NCI-H1092 treated with DMSO at 0.1 percent for 48 hours (cell line): ENCODE measurements at regions not wholly inside any gene's neighbourhood (a gene's known extent, or its start where the extent isn't known, plus 50 kb on each side); places are given as distances from the start of the nearest gene placed in this dataset.

ENCODE experiments used
- DNase-seq: peaks from one replicate; lab custom pipeline; 2025; lab: John Stamatoyannopoulos, UW

DNA sequence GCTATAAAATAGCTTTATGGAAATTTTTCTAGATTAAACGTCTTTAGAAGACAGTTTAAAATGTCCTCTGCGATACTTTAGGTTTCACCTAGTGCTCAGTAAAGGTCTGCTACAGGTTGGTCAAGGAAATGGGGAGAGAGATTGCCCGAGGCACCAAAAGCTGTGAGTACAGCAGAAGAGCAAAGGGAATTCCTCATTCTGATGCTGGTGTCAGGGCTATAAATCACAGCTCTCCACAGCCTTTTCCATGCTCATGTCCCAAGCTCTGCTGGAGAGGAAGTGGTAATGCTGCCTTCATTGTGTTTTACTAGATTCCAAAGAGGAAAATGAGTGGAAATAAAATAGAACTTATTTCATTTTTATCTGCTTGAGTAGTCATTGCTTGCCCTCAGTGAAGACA lies 2060.4 kb downstream of the ARAP2 start:
- DNase-seq = no peak

DNA sequence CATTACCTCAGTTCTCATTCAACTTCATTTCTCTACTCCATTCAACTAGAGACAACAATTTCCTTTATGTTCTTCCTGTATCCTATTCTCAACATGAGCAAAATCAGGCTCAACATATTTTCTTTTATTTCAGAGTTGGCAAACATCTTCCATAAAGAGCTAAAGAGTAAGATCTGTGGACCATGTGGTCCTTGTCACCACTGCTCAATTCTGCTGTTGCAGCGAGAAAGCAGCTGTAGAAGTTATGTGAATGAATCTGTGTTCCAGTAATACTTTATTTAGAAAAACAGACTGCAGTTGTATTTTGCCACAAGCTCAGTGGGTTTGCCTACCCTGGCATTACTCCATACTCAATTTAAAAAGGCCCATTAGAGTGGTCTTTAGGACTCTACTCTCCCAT lies 2057.3 kb downstream of the ARAP2 start:
- DNase-seq = no peak

DNA sequence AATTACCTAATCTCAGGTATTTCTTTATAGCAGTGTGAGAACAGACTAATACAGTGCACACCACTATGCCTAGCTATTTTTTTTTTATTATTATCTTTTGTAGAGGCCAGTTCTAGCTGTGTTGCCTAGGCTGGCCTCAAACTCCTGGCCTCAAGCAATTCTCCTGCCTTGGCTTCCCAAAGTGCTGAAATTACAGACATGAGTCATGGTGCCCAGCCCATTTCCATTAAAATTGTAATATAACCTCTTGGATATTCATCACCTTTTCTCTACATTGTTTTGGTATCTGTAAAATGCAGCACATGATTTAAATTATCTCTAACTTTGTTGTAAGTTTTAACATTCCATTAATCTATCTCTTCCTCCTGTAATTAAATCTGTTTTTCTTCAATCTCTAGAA lies 2052.9 kb downstream of the ARAP2 start:
- DNase-seq = no peak

DNA sequence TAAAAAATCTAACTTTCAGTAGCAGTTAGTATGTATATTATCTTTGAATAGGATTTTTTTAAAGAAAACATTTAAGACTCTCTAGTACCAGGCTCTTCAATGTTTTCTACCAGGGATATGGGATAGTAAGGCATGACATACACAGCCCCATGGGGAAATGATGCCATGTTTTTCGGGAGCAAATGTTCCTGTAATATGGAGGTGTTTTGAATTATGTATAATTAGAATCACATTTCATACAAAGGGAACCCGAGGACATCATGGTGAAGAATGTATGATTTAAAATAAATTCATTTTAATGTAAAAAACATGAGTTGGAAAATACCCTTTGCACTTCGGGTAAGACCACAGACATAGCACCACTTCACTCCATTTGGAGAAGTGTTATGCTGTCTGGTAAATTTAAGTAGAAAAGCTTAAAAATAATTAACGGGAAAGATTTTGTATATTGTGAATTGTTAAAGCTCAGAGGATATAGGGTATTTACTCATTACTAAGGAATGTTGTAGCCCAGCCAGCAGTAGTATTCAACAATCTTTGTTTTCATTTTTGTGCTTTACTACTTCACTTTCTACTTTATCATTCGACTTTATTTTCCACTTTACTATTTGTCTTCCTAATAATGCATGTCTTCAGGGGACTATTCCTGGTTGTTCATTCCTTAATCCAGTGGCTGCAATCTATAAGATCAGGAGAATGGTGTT lies 2050.7 kb downstream of the ARAP2 start:
- DNase-seq = no peak

DNA sequence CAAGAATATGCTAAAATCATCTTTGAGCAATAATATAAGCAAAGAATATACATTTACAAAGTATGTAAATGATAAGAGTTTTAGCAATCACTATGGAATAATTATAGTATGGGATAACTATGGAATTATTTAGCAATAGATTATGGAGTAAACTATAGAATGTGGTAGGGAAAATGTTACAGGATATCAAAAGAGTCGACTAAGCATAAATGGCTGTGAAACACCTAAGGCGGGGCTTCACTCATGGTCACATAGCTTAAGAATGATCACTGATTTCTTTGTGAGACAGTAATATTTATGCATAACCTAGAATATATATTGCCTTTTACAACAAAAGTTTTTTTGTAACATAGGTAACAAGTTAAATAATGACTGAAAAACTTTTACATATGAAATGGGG lies 2049.7 kb downstream of the ARAP2 start:
- DNase-seq = no peak

DNA sequence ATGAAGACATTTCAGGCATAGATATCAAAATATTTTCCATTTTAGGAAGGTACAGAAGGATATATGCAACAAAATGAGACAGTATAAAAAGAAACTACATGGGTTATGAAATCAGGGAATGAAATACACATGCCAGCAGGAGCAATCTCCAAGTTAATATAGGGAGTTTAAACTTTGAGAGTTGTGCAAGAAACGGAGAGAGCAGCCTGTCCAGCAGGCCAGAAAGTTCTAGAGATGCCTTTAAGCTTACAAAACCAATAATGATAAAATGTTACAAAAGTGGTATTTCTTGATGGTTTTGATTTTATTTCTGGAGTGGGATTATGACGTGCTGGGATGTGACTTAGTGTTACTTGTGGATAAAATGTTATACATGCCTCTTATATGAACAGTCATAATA lies 2047.9 kb downstream of the ARAP2 start:
- no peak for DNase-seq

DNA sequence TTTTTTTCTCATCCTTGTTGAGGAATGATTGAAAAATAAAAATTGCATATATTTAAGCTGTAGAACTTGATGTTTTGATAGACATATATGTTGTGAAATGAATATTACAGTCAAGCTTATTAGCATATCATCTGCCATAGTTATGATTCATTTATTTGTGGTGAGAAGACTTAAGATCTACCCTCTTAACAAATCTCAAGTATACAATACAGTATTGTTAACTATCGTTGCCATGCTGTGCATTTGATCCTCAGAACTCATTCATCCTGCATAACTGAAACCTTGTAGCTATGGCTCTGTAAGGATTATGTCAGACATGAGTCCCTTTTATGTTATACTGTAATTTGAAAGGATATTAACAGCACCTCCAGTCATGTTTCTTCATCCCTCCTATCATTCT lies 2045.3 kb downstream of the ARAP2 start:
- no peak for DNase-seq

DNA sequence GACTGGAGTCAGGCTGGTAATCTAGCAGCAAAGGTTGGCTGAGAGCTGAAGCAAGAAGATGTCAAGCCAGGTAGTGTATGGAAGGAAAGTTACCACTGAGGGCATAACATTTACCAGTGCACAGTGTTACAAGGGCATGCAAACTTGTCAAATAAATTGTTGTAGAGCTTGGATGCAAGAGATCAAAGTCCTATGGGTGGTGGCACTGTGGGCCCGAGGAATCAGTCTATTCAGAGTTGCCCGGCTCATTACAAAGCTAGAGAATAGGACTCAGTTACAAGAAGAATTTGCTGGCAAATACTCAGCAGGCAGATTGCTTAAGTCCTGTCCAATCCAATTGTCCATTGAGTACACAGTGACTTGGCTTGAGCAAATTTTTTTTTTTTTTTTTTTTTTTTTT lies 2043.8 kb downstream of the ARAP2 start:
- no peak for DNase-seq

DNA sequence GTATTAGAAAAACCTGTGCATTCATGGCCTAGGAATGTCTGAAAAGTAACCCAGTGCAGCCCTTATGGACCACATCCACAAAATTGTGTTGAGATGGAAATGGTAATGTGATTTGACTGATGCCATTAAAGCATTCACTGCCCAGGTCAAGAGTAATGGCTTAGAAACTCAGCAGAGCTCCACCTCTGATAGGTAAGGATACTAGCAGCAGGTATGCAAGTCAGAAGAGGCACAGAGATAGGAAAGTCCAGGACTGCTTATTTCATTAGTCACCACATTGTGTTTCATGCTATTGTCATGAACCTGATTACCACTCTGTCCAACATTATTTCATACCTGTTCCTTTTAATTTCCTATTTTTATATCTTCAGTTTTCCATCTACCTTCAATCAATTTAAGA lies 2042.2 kb downstream of the ARAP2 start:
- DNase-seq = no peak

DNA sequence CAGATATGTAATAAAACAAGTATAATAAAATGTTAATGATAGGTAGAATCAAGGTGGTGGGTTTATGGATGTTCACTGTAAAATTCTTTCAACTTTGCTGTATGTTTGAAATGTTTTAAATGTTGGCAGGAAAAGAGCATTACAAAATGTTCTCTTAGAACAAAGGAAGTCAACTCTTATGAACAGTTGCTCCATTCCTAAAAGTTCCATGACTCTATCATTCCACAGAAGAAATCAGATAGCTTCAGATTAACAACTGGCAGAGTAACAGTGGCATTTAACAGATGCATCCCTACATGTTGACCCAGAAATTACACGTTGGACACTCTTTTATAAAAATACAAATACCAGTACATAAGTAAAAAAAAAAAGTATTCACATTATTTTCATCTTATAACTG lies 2023.7 kb downstream of the ARAP2 start:
- DNase-seq = no peak

DNA sequence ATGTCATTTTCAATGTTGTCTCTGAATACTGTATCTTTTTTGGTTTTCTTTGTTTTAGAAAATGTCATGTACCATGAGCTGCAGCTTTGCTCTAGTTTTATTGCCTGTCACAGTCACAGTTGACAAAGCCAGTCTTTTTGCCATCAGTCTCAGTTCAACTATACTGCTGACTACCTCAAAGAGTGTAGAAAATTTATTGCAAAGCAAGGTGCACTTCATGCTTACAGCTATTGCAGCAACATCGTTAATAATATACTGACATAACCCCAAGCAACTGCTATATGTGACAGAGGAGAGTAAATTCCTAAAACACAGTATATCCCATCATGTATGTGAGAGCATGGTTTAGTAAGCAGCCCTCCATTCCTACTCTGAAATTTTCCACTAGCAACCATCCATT lies 2022.3 kb downstream of the ARAP2 start:
- no peak for DNase-seq

DNA sequence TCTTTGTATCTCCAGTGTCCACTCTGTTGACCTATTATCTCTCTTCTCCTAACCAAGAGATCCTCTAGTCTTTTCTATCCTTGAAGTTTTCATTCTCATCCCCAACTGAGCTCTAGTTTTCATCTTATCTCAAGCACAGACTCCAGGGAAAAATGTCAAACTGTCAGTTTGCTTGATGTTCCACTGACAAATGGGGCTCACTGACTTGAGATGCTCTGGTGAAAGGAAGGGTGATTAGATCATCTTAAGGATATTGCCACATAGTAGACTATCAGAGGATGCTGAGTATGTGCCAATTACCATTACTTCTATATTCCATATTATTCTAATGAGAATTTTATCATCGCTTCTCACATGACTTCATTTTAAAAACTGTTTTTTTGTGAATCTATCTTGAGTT lies 2008.2 kb downstream of the ARAP2 start:
- no peak for DNase-seq

DNA sequence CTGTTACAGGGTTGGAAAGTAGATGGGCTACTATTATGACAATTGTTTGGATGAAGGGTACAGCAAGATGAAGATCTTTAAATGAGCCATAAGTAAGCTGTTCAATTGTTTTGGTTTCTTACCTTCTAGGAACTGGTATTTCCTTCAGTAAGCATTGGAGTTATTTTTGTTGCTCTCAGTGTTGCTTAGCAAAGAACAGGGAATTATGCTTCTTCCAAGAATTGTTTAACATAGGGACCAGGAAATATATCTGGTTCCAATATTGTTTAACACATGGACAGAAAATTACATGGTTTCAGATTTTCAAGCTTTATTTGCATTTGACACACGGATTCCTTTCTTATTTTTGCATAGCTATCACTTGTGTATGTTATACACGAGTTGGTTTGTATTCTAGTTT lies 1999.0 kb downstream of the ARAP2 start:
- no peak for DNase-seq

DNA sequence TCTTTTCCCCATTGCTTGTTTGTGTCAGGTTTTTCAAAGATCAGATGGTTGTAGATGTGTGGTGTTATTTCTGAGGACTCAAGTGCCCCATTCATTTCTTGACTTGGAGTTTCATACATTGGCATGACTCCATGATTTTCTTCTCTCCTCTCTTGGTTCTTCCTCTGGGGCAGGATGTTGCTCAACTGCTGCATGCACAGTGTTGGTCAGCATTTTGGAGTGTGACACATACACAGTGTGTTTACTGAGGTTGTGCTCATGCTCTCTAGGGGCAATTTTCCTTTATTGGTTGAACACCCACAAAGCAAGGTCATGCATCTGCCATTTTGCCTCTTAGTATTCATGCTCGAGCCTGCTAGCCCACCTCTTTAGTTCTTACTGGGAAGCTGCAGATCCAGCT lies 1993.8 kb downstream of the ARAP2 start:
- no peak for DNase-seq

DNA sequence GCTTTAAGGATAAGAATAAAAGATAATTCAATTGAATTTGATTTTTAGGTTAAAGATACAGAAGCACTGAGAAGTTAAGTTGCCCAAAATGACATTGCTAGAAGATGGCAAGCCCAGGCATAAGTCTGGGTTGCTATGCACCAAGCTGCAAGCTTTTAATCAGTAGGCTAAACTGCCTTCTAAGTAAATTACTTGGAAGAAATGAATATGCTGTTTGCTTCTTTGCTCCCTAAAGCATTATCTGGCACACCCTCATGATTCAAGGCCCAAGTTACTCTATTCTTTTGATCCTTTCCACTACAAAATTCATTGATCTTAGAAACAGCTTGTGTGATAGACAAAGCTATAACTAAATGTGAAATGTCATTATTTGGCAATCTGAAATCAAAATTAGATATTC lies 1991.1 kb downstream of the ARAP2 start:
- DNase-seq = no peak

DNA sequence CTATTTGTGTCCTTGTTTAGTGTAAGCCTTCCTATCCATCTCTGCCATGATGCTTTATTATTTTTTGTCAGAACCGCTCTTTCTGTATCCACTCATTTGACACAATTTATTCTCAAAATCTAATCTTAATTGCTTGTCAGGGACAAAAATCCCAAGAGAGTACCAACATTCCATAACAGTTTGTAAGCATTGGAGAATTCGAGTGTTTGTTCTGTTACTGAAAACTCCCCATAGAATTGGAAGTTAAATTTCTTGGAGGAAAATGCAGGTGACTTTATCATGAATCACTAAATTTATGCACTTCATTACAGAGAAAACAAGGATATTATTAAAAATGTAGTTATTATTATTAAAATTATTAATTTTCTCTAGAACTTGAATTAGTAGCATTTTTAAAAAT lies 1986.1 kb downstream of the ARAP2 start:
- DNase-seq = no peak

DNA sequence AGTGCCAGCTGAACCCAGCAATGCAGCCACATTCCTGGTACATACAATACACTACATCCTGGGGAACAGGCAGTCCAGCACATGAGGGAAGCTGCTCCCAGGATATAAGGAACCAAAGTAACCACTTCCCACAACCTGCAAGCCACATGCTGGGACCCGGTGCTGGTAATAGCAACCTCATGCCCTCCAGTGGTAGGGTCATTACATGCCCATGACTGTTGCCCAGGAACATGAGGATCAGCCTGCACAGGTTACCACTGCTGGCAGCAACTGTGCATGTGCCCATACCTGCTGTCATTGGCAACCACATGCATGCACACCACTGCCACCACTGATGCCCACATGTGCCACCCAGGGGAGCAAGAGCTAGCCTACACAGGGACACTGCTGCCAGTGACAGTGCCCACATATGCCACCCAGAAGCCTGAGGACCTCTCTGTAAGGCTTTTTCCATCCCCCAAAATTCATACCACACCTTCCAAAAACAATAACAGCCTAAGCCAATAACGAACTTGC lies 1982.5 kb downstream of the ARAP2 start:
- DNase-seq = no peak

DNA sequence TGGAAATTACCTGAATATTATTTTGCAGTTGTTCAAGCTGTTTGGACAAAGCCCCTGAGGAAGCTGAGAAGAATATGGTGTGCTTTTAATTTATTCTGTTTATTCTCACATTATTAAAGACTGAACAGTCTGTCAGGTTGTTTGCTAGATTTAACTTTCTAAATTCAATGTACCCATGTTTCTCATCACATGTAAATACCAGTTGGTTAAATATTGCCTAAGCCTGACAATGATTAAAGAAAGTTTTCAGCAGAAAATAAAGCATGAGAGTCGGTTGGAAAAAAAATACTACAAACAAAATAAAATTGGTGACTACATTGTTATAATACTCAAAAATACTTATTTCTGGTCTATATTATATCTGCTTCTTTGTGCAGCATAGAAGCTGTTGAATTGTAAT lies 1974.7 kb downstream of the ARAP2 start:
- DNase-seq = no peak

DNA sequence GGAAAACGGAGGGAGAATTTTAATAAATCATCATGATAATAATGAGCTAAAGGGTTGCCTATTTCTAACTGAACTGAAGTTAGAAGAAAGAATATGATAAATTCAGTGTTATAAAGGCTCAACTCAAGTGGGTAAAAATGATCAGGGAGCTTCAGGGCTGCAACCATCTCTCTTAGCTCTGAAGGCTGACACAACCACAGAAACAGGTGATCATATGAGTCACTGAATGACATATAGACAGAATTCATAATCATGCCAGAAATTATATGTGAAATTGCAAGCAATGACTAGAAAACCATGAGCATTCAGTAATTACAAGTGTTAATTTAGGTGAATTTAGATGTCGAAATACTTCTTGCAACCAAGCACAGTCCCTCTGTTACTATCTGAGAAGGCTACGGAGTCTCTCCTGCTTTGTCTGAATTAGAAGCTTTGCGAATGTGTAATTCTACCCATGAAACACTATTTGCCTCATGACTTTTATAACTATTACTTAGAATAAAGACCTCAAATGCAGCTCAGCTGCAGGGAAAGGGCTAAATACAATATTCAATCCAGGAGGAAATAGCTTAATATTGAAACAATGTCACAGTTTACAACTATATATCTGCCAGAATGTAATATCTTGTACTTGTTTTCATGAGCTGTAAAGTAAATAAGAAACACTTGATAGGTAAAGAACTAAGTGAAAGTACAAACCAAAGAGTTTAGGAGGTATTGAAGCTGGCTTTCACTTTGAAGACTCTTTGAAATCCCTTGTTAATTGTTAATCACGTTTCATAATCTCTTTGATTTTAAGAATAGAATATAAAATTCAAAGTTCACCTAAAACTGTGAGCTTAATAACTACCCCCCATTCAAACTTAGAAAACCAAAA lies 1972.6 kb downstream of the ARAP2 start:
- DNase-seq = no peak

DNA sequence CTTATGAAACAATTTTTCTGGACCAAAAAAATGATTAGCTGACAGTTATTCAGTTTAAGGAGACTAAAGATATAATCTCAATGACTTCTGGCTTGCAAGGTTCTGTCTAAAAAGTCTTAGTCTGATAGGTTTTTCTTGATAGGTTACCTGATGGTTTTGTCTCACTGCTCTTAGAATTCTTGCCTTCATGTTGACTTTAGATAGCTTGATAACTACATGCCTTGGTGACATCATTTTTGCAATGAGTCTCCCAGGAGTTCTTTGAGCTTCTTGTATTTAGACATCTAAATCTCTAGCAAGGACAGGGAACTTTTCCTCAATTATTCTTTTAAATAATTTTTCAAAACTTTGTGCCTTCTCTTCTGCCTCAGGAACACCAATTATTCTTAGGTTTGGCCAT lies 1965.3 kb downstream of the ARAP2 start:
- DNase-seq = no peak

DNA sequence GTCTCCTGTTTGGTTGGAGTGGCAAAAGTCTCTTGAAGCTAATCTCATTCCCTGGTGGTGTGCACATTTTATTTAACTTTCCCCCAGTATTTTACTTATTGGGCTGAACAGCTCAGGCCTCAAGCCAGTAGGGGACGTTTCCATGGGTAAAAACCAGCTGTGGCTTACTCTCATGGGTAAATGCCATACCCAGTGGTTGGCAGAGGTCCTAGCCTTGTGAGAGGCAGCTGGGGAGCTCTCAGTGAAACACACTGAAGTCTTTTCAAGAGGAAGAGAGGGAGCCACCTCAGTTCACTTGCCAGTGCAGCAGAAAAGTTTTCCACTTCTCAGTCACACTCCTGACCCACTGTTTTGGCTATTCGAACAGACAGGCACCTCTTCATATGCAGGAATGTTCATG lies 1964.2 kb downstream of the ARAP2 start:
- no peak for DNase-seq

DNA sequence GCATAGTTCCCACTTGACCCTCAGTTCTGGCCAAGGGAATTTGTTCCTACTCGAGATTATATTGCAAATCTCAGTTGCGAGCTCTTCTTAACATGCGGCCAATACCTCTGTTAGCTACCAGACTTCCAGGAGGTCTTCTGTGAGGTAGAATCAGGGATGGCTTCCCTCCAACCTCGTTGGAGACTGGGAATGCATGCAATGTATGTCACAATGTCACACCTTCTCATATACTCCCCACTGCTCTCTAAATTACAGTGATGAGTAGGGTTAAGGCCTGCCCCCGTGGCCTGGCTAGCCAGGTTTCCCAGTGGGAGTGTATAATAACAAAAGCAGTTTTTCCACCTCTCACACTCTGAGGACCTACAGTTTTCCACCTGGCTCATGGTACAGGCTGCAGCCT lies 1962.5 kb downstream of the ARAP2 start:
- DNase-seq = no peak

DNA sequence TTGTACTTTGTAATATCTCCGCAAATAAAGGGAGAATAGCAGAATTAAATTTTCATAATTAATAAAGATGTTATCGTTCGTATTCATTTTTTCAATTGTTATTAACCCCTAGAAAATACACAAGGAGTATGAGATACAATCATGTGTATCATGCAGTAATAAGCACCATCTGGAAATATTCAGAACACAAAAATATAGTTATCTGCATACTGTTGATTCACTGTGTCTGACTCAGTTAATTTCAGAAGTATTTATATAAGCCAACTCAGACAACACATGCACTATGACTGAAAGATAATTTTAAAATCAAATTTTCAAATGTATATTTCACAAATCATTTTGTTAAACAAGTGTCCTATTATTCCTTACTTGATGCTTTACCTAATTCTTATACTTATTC lies 1954.8 kb downstream of the ARAP2 start:
- DNase-seq = no peak

DNA sequence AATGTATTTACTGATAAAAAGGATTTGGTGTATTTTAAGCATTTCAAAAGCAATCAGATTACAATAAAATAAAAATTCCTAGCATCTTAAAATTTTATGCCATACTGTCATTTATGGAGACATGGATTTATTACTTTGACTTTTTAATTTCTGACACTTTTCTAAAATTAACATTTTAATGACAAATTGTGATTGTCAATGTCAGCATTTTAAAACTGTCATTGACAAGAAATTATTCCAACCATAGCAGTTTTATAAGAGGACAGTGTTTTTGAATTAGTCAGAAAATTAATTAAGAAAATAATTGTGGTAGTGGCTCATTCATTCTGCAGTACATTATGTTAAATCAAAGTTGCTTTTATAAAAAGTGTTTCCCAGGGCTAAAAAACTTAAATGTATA lies 1954.4 kb downstream of the ARAP2 start:
- DNase-seq = no peak
